SK-N-SH treated with all-trans-retinoic acid at 6 μM for 48 hours (cell line): ENCODE measurements at regions not wholly inside any gene's neighbourhood (a gene's known extent, or its start where the extent isn't known, plus 50 kb on each side); places are given as distances from the start of the nearest gene placed in this dataset.

Experiments used
- ATAC-seq: fragments of 200-7000 bp; cut with Tn5 transposase; 3 replicates; pipeline ENCODE4 v1.9.1; 2020; ENCODE audit warnings: mild to moderate bottlenecking, moderate library complexity
- ARNTL ChIP-seq: fragments of 450-650 bp; formaldehyde crosslinking; IDR thresholded peaks from 2 replicates; pipeline ENCODE4 v1.5.0; 2020; ENCODE audit warnings: low read depth, mild to moderate bottlenecking, moderate library complexity, borderline replicate concordance
- BACH2 ChIP-seq: fragments of 250-450 bp; sonication (Bioruptor Pico); IDR thresholded peaks from 2 replicates; pipeline ENCODE4 v1.9.0; 2021; ENCODE audit warnings: mild to moderate bottlenecking, borderline replicate concordance
- ESRRG ChIP-seq: fragments of 250-450 bp; sonication (Bioruptor Pico); IDR thresholded peaks from 2 replicates; pipeline ENCODE4 v1.6.1; 2021; ENCODE audit warnings: mild to moderate bottlenecking
- GLIS3 ChIP-seq: fragments of 250-450 bp; sonication (Bioruptor Pico); IDR thresholded peaks from 2 replicates; pipeline ENCODE4 v1.5.0; 2020; ENCODE audit warnings: mild to moderate bottlenecking, moderate library complexity
- ISL1 ChIP-seq: fragments of 250-450 bp; sonication (Bioruptor Pico); IDR thresholded peaks from 2 replicates; pipeline ENCODE4 v2.1.2; 2022; ENCODE audit warnings: mild to moderate bottlenecking, moderate library complexity
- OSR1 ChIP-seq: fragments of 250-450 bp; sonication (Bioruptor Pico); IDR thresholded peaks from 2 replicates; pipeline ENCODE4 v1.8.0; 2022; ENCODE audit warnings: moderate library complexity, mild to moderate bottlenecking, inconsistent platforms
- POU6F1 ChIP-seq: fragments of 250-450 bp; sonication (Bioruptor Pico); IDR thresholded peaks from 2 replicates; pipeline ENCODE4 v1.8.0; 2021; ENCODE audit warnings: low read depth, mild to moderate bottlenecking, moderate library complexity, borderline replicate concordance
- PPARA ChIP-seq: fragments of 250-450 bp; sonication (Bioruptor Pico); IDR thresholded peaks from 2 replicates; pipeline ENCODE4 v1.5.0; 2020; ENCODE audit warnings: mild to moderate bottlenecking, borderline replicate concordance
- RARB ChIP-seq: fragments of 250-450 bp; sonication (Bioruptor Pico); IDR thresholded peaks from 2 replicates; pipeline ENCODE4 v1.8.0; 2021; ENCODE audit warnings: mild to moderate bottlenecking, moderate library complexity
- SNAI2 ChIP-seq: fragments of 250-450 bp; sonication (Bioruptor Pico); IDR thresholded peaks from 2 replicates; pipeline ENCODE4 v1.5.0; 2020; ENCODE audit warnings: mild to moderate bottlenecking, moderate library complexity
- TCF4 ChIP-seq: fragments of 250-450 bp; sonication (Bioruptor Pico); IDR thresholded peaks from 2 replicates; pipeline ENCODE4 v1.8.0; 2021; ENCODE audit warnings: mild to moderate bottlenecking, moderate library complexity, borderline replicate concordance
- TOX ChIP-seq: fragments of 250-450 bp; sonication (Bioruptor Pico); IDR thresholded peaks from 2 replicates; pipeline ENCODE4 v1.8.0; 2021; ENCODE audit warnings: mild to moderate bottlenecking, moderate library complexity, borderline replicate concordance
- ZFP3 ChIP-seq: fragments of 250-450 bp; sonication (Bioruptor Pico); IDR thresholded peaks from 2 replicates; pipeline ENCODE4 v1.5.0; 2020; ENCODE audit warnings: mild to moderate bottlenecking, moderate library complexity
- ZFP30 ChIP-seq: fragments of 450-650 bp; formaldehyde crosslinking; IDR thresholded peaks from 2 replicates; pipeline ENCODE4 v1.5.0; 2022; ENCODE audit warnings: mild to moderate bottlenecking, moderate library complexity
- ZNF565 ChIP-seq: fragments of 450-650 bp; formaldehyde crosslinking; conservative IDR thresholded peaks from 2 replicates; pipeline ENCODE4 v1.5.0; 2020; ENCODE audit warnings: low read depth, mild to moderate bottlenecking, moderate library complexity
- ZNF8 ChIP-seq: fragments of 450-650 bp; formaldehyde crosslinking; IDR thresholded peaks from 2 replicates; pipeline ENCODE4 v1.5.0; 2020; ENCODE audit warnings: mild to moderate bottlenecking, moderate library complexity
- TF ChIP-seq, protein P1 (sequence below): fragments of 250-450 bp; sonication (Bioruptor Pico); IDR thresholded peaks from 2 replicates; pipeline ENCODE4 v1.5.0; 2020; ENCODE audit warnings: mild to moderate bottlenecking, moderate library complexity
- TF ChIP-seq, protein P2 (sequence below): fragments of 250-450 bp; sonication (Bioruptor Pico); IDR thresholded peaks from 2 replicates; pipeline ENCODE4 v1.5.1; 2020; ENCODE audit warnings: low read depth, mild to moderate bottlenecking, moderate library complexity
- TF ChIP-seq, protein P3 (sequence below): fragments of 250-450 bp; sonication (Bioruptor Pico); IDR thresholded peaks from 2 replicates; pipeline ENCODE4 v1.8.0; 2020; ENCODE audit warnings: mild to moderate bottlenecking, moderate library complexity, borderline replicate concordance

DNA sequence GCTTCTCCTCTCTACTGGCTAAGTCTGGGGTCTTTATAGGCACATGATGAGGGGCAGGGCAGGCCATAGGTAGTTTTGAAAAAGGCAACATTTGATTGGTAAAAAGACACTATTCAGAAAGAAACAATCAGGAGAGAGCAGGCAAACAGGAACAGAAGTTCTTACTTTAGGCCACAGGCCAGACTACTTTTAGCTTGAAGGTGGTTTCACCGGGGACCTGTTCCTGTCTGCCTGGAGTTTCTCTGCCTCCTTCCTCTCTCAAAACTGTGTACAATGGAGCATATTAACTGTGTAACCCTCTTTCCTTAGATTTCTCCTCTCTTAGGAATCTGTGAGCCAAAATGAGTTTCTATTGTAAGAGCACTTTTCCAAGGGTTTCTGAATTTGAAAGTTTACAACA lies 167.9 kb upstream of the AVPR1A start:
- TF ChIP-seq PPARA (CRISPR knock-in tag): no peak
- TF ChIP-seq BACH2 (CRISPR knock-in tag): no peak
- TF ChIP-seq, protein P1, sequence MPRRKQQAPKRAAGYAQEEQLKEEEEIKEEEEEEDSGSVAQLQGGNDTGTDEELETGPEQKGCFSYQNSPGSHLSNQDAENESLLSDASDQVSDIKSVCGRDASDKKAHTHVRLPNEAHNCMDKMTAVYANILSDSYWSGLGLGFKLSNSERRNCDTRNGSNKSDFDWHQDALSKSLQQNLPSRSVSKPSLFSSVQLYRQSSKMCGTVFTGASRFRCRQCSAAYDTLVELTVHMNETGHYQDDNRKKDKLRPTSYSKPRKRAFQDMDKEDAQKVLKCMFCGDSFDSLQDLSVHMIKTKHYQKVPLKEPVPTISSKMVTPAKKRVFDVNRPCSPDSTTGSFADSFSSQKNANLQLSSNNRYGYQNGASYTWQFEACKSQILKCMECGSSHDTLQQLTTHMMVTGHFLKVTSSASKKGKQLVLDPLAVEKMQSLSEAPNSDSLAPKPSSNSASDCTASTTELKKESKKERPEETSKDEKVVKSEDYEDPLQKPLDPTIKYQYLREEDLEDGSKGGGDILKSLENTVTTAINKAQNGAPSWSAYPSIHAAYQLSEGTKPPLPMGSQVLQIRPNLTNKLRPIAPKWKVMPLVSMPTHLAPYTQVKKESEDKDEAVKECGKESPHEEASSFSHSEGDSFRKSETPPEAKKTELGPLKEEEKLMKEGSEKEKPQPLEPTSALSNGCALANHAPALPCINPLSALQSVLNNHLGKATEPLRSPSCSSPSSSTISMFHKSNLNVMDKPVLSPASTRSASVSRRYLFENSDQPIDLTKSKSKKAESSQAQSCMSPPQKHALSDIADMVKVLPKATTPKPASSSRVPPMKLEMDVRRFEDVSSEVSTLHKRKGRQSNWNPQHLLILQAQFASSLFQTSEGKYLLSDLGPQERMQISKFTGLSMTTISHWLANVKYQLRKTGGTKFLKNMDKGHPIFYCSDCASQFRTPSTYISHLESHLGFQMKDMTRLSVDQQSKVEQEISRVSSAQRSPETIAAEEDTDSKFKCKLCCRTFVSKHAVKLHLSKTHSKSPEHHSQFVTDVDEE: no peak
- no peak for TF ChIP-seq GLIS3 (CRISPR knock-in tag)
- TF ChIP-seq OSR1 (CRISPR knock-in tag): no peak
- no peak for ATAC-seq

GRCh38 chr12:63318313-63318712 lies 167.3 kb upstream of the AVPR1A start:
- no peak for ATAC-seq
- no peak for TF ChIP-seq BACH2 (CRISPR knock-in tag)
- no peak for TF ChIP-seq POU6F1 (CRISPR knock-in tag)
- TF ChIP-seq, protein P2, sequence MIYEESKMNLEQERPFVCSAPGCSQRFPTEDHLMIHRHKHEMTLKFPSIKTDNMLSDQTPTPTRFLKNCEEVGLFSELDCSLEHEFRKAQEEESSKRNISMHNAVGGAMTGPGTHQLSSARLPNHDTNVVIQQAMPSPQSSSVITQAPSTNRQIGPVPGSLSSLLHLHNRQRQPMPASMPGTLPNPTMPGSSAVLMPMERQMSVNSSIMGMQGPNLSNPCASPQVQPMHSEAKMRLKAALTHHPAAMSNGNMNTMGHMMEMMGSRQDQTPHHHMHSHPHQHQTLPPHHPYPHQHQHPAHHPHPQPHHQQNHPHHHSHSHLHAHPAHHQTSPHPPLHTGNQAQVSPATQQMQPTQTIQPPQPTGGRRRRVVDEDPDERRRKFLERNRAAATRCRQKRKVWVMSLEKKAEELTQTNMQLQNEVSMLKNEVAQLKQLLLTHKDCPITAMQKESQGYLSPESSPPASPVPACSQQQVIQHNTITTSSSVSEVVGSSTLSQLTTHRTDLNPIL (CRISPR knock-in tag): no peak
- TF ChIP-seq ARNTL (CRISPR knock-in tag): no peak
- no peak for TF ChIP-seq ZNF8 (CRISPR knock-in tag)
- no peak for TF ChIP-seq OSR1 (CRISPR knock-in tag)
- no peak for TF ChIP-seq TOX

DNA sequence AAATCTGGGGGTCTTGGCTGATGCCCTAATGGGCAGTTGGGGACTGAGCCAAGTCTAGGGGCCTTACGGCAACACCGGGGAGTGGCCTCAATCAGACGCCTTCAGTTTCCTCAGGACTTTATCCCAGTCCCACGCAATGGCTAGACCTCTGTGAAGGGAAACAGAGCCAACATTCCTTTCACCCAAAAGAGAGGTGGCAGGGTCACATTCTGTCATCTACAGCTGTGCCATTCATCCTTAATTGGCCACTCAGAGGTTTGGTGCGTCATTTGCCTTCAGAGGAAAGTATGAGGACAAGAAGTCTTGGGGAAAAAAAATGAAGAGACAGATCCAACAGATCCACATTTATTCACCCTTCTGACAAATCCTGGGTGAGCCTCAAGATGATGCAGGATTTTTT lies 166.9 kb upstream of the AVPR1A start:
- no peak for ATAC-seq
- TF ChIP-seq, protein P3, sequence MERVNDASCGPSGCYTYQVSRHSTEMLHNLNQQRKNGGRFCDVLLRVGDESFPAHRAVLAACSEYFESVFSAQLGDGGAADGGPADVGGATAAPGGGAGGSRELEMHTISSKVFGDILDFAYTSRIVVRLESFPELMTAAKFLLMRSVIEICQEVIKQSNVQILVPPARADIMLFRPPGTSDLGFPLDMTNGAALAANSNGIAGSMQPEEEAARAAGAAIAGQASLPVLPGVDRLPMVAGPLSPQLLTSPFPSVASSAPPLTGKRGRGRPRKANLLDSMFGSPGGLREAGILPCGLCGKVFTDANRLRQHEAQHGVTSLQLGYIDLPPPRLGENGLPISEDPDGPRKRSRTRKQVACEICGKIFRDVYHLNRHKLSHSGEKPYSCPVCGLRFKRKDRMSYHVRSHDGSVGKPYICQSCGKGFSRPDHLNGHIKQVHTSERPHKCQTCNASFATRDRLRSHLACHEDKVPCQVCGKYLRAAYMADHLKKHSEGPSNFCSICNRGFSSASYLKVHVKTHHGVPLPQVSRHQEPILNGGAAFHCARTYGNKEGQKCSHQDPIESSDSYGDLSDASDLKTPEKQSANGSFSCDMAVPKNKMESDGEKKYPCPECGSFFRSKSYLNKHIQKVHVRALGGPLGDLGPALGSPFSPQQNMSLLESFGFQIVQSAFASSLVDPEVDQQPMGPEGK (CRISPR knock-in tag): no peak
- TF ChIP-seq ZFP30 (CRISPR knock-in tag) (no peak), RARB (CRISPR knock-in tag) (no peak), ARNTL (CRISPR knock-in tag) (no peak), ZFP3 (CRISPR knock-in tag) (no peak), ESRRG (no peak), ZNF565 (CRISPR knock-in tag) (no peak), TCF4 (CRISPR knock-in tag) (no peak), SNAI2 (CRISPR knock-in tag) (no peak), GLIS3 (CRISPR knock-in tag) (no peak), PPARA (CRISPR knock-in tag) (no peak), ZNF8 (CRISPR knock-in tag) (no peak), BACH2 (CRISPR knock-in tag) (no peak), ISL1 (CRISPR knock-in tag) (no peak)
- TF ChIP-seq, protein P1: no peak
